Pancreas (tissue), 10 donors: ENCODE measurements at regions not wholly inside any gene's neighbourhood (a gene's known extent, or its start where the extent isn't known, plus 50 kb on each side); places are given as distances from the start of the nearest gene placed in this dataset.

Experiments used
- ATAC-seq, 4 donors: fragments of 200-7000 bp; cut with Tn5 transposase; one replicate each; pipeline versions ENCODE4 v1.8.0 to v1.9.1; 2020; ENCODE audit warnings: mild to moderate bottlenecking in 4 of 4, moderate library complexity in 4 of 4
- DNase-seq, 6 donors: peaks; one replicate each; pipeline ENCODE4 v3.0.0-alpha.2; 2020
- FAIRE-seq: peaks from 2 replicates; lab custom pipeline; 2012; peaks lifted over from hg19 to GRCh38; lab: Jason Lieb, UNC
- H3K27ac ChIP-seq, 4 donors: fragments of 200-600 bp; sonication (generic); 1 replicate in 3 of 4; 2 replicates in 1 of 4; pipeline versions ENCODE4 v1.5.0 to v1.8.0; 2020
- H3K27me3 ChIP-seq, 4 donors: fragments of 200-600 bp; one replicate each; pipeline ENCODE4 v1.8.0; 2021
- H3K36me3 ChIP-seq, 3 donors: fragments of 200-600 bp; sonication (generic) in 1 of 3; one replicate each; pipeline versions ENCODE4 v1.5.0 to v1.8.0; 2020 to 2021
- H3K4me1 ChIP-seq, 3 donors: fragments of 200-600 bp; one replicate each; pipeline ENCODE4 v1.8.0; 2021
- H3K4me3 ChIP-seq, 4 donors: fragments of 200-600 bp; sonication (generic) in 2 of 4; one replicate each; pipeline versions ENCODE4 v1.5.0 to v1.8.0; 2020 to 2021
- H3K9me3 ChIP-seq, 4 donors: fragments of 200-600 bp; one replicate each; pipeline ENCODE4 v1.8.0; 2021
- CTCF ChIP-seq, 4 donors: fragments of 200-600 bp; sonication (generic) in 3 of 4; IDR thresholded peaks; one replicate each; pipeline versions ENCODE4 v1.5.0 to v1.8.0; 2021; ENCODE audit warnings: antibody characterized with exemption in 4 of 4
- WGBS, 2 donors: extraction: QIAGEN DNeasy Blood & Tissue Kit; methylation state at CpG; one replicate each; pipeline ENCODE4 v1.1.7; 2013; 5-methylcytosine and 5-hydroxymethylcytosine counted together
- intact Hi-C, 3 donors: fragments of 100-400 bp; cut with DNase I; formaldehyde crosslinking; loops; one replicate each; pipeline versions ENCODE4 v1.11.1 to v1.14.2; 2022
- donor health status: healthy with polysubstance abuse.
- donor health status: DM: no; HTN: no; CAD: no; lungs with moderate emphysema.
- donor health status: DM: no; HTN: no; CAD: no.
- donor health status: control.
- donor health status: control.
- donor health status: Bipolar disorder and iron deficiency.
- donor health status: DM: yes; HTN: yes; CAD: no.
- donor health status: DM: no; HTN: no; CAD: no.
- donor health status: DM: no; HTN: no; CAD: no.
- donor health status: DM: yes; HTN: yes; CAD: no.

- FAIRE-seq (no peak), ATAC-seq (no peak), DNase-seq (no peak)
- Histone ChIP-seq H3K9me3 (no peaks in the 10 kb centered on the region), H3K4me3 (no peak overlapping the region), H3K27ac (no peak overlapping the region), H3K36me3 (no peaks in the 10 kb centered on the region), H3K27me3 (no peaks in the 10 kb centered on the region), H3K4me1 (no peaks in the 10 kb centered on the region)
- intact Hi-C loops, result no loop called here
- no peak for TF ChIP-seq CTCF (IDR thresholded peaks at IDR 0.05)
- WGBS, 2 donors, result 54% methylated on average over 4 of the region's 4 CpGs
Observed at GRCh38 chr6:82750556-82750955, 315.1 kb downstream of the UBE3D start.

GRCh38 chr6:82751718-82752117, 313.9 kb downstream of the UBE3D start:
- Histone ChIP-seq H3K9me3 (no peaks in the 10 kb centered on the region), H3K36me3 (no peaks in the 10 kb centered on the region), H3K27me3 (no peaks in the 10 kb centered on the region), H3K27ac (no peak overlapping the region), H3K4me1 (no peaks in the 10 kb centered on the region), H3K4me3 (no peak overlapping the region)
- ATAC-seq (no peak), DNase-seq (no peak), FAIRE-seq (no peak)
- TF ChIP-seq CTCF (IDR thresholded peaks at IDR 0.05), result no peak
- intact Hi-C loops, result no loop called here

- ATAC-seq (no peak), DNase-seq (no peak), FAIRE-seq (peak; percentile 23)
- WGBS, 2 donors, result 56 to 65% methylated on average over 2 of the region's 2 CpGs
- intact Hi-C loops, result no loop called here
- Histone ChIP-seq H3K4me1 (peaks cover 0 to 3% (median 0%) of the 10 kb centered on the region in 3 donors), H3K9me3 (no peaks in the 10 kb centered on the region), H3K4me3 (no peak overlapping the region), H3K36me3 (no peaks in the 10 kb centered on the region), H3K27me3 (no peaks in the 10 kb centered on the region), H3K27ac (no peak overlapping the region)
- TF ChIP-seq CTCF (IDR thresholded peaks at IDR 0.05), result no peak
Observed at GRCh38 chr6:82761674-82762345, 303.8 kb downstream of the UBE3D start.

GRCh38 chr6:82766476-82766875, 299.2 kb downstream of the UBE3D start:
- ATAC-seq (no peak), FAIRE-seq (no peak), DNase-seq (no peak)
- intact Hi-C loops, result no loop called here
- H3K4me1 ChIP-seq, result peaks cover 0 to 3% (median 0%) of the 10 kb centered on the region in 3 donors
- H3K27me3 ChIP-seq, result no peaks in the 10 kb centered on the region
- H3K36me3 ChIP-seq, result no peaks in the 10 kb centered on the region
- TF ChIP-seq CTCF (IDR thresholded peaks at IDR 0.05), result no peak
- no peaks in the 10 kb centered on the region for H3K9me3 ChIP-seq
- no peak overlapping the region for H3K27ac ChIP-seq
- WGBS, 2 donors, result 73 to 76% methylated on average over 1 of the region's 1 CpG
- no peak overlapping the region for H3K4me3 ChIP-seq

- no peak for TF ChIP-seq CTCF (IDR thresholded peaks at IDR 0.05)
- Histone ChIP-seq H3K36me3 (no peaks in the 10 kb centered on the region), H3K27ac (no peak overlapping the region), H3K9me3 (no peaks in the 10 kb centered on the region), H3K27me3 (no peaks in the 10 kb centered on the region), H3K4me3 (no peak overlapping the region), H3K4me1 (no peaks in the 10 kb centered on the region)
- ATAC-seq (no peak), DNase-seq (no peak), FAIRE-seq (no peak)
- WGBS, 2 donors, result 63 to 71% methylated on average over 5 of the region's 5 CpGs
- intact Hi-C loops, result no loop called here
Observed at GRCh38 chr6:82767037-82767436, 298.6 kb downstream of the UBE3D start.
